Erythroblast (primary cell): ENCODE measurements at regions not wholly inside any gene's neighbourhood (a gene's known extent, or its start where the extent isn't known, plus 50 kb on each side); places are given as distances from the start of the nearest gene placed in this dataset.

Source experiments
- GATA1 ChIP-seq: IDR thresholded peaks from 2 replicates; pipeline ENCODE4 v1.6.1; 2011; ENCODE audit warnings: low read depth, mild to moderate bottlenecking, control low read depth, low read length, moderate library complexity
- POLR2A ChIP-seq: IDR thresholded peaks from 2 replicates; pipeline ENCODE4 v1.6.1; 2011; ENCODE audit warnings: mild to moderate bottlenecking, low read length

DNA sequence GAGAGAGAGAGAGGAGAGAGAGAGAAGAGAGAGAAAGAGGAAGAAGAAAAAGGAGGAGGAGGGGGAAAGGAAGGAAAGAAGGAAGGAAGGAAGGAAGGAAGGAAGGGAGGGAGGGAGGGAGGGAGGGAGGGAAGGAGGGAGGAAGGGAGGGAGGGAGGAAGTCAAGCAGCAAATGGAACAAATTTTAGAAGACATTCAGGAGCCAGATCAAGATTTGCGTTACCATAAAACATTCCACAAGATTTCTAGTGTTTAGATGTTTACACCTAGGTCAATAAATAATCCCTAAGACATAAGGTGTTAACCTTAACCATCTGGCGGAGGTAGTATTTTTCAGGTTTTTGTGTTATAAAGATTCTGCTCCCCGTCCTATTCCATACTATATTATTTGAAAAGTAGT is 1320.1 kb upstream of the PRMT6 start:
- TF ChIP-seq POLR2A (no peak), GATA1 (no peak)
